Fibroblast of skin of left quadriceps (primary cell): ENCODE measurements at regions not wholly inside any gene's neighbourhood (a gene's known extent, or its start where the extent isn't known, plus 50 kb on each side); places are given as distances from the start of the nearest gene placed in this dataset.
"Not testable (repeated sequence)": the region's sequence is repeated elsewhere in the genome, so short reads cannot be mapped to it uniquely, and the experiment has no call there.

Experiments used
- DNase-seq, 2 experiments: peaks; one replicate each; pipeline ENCODE4 v3.0.0-alpha.2; 2013; ENCODE audit warnings: low read depth in 2 of 2

- not testable (repeated sequence) for DNase-seq
Observed at GRCh38 chr18:5830902-5831301, 64.4 kb downstream of the TMEM200C start.

GRCh38 chr18:5828913-5829312, 66.4 kb downstream of the TMEM200C start:
- DNase-seq, result no peak

GRCh38 chr18:5825663-5826062, 69.7 kb downstream of the TMEM200C start:
- no peak for DNase-seq

GRCh38 chr18:5824370-5824984, 70.8 kb downstream of the TMEM200C start:
- no peak for DNase-seq

- DNase-seq, result no peak
Observed at GRCh38 chr18:5817816-5818215, 77.5 kb downstream of the TMEM200C start.

GRCh38 chr18:5806860-5807259, 88.5 kb downstream of the TMEM200C start:
- no peak for DNase-seq

GRCh38 chr18:5787936-5788335, 107.4 kb downstream of the TMEM200C start:
- DNase-seq, result no peak

GRCh38 chr18:5779922-5780321, 115.4 kb downstream of the TMEM200C start:
- DNase-seq, result no peak

GRCh38 chr18:5772306-5773105, 122.8 kb downstream of the TMEM200C start:
- peak; percentile 14 to 30 for DNase-seq

GRCh38 chr18:5771343-5771742, 124.0 kb downstream of the TMEM200C start:
- peak; percentile 9 to 10 for DNase-seq

GRCh38 chr18:5770176-5770575, 125.1 kb downstream of the TMEM200C start:
- no peak for DNase-seq

- DNase-seq, result no peak
Observed at GRCh38 chr18:5768454-5768853, 126.9 kb downstream of the TMEM200C start.

GRCh38 chr18:5759194-5759593, 136.1 kb downstream of the TMEM200C start:
- no peak for DNase-seq

GRCh38 chr18:5756823-5757222, 138.5 kb downstream of the TMEM200C start:
- no peak for DNase-seq

GRCh38 chr18:5747678-5748077, 147.6 kb downstream of the TMEM200C start:
- DNase-seq, result no peak

GRCh38 chr18:5746844-5747243, 148.5 kb downstream of the TMEM200C start:
- DNase-seq, result no peak

GRCh38 chr18:5744659-5745058, 150.7 kb downstream of the TMEM200C start:
- no peak for DNase-seq

GRCh38 chr18:5738526-5738925, 156.8 kb downstream of the TMEM200C start:
- DNase-seq, result no peak

- DNase-seq, result no peak
Observed at GRCh38 chr18:5732318-5732717, 163.0 kb downstream of the TMEM200C start.

GRCh38 chr18:5729983-5730699, 165.2 kb downstream of the TMEM200C start:
- no peak for DNase-seq

- no peak for DNase-seq
Observed at GRCh38 chr18:5728531-5728930, 166.8 kb downstream of the TMEM200C start.

- DNase-seq, result no peak
Observed at GRCh38 chr18:5726011-5726410, 169.3 kb downstream of the TMEM200C start.

- DNase-seq, result no peak
Observed at GRCh38 chr18:5721924-5722323, 173.4 kb downstream of the TMEM200C start.
